SK-N-MC (cell line): ENCODE measurements at regions not wholly inside any gene's neighbourhood (a gene's known extent, or its start where the extent isn't known, plus 50 kb on each side); places are given as distances from the start of the nearest gene placed in this dataset.

ENCODE experiments used
- EZH2 ChIP-seq: fragments of 200-600 bp; sonication (generic); IDR thresholded peaks from one replicate; pipeline ENCODE4 v1.6.1; 2017; ENCODE audit warnings: antibody characterized with exemption
- FOXP2 ChIP-seq: optimal IDR thresholded peaks from 2 replicates; pipeline ENCODE3; 2011; ENCODE audit warnings: mild to moderate bottlenecking, moderate library complexity; ENCODE audit not compliant: insufficient read depth; ENCODE audit errors: extremely low read length, control extremely low read depth
- POLR2AphosphoS5 ChIP-seq: IDR thresholded peaks from 2 replicates; pipeline ENCODE4 v1.6.1; 2012; ENCODE audit warnings: mild to moderate bottlenecking, low read depth, low read length, borderline replicate concordance

DNA sequence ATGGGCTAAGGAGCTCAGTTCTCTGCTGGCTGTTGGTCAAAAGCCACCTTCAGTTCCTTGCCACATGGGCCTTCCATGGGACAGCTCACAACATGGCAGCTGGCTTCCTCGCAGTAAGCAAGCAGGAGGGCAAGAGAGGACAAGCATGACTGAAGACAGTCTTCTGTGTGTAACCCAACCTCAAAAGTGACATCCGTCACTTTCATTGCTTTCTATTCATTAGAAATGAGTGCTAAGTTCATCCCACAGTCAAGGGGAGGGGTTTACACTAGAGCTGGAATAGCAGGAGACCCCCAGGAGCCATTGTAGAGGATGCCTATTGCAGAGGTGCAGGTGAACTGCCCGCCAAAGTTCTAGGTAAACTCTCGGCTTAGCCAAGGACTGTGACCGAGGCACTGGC, 163.3 kb downstream of the NUFIP1 start:
- TF ChIP-seq EZH2 (no peak), POLR2AphosphoS5 (no peak), FOXP2 (no peak)
